DOHH2 (cell line): ENCODE measurements at regions not wholly inside any gene's neighbourhood (a gene's known extent, or its start where the extent isn't known, plus 50 kb on each side); places are given as distances from the start of the nearest gene placed in this dataset.

ENCODE experiments used
- CTCF ChIP-seq: fragments of 200-600 bp; sonication (generic); IDR thresholded peaks from one replicate; pipeline ENCODE4 v1.5.1; 2014; ENCODE audit warnings: antibody characterized with exemption, mild to moderate bottlenecking, low read depth, low read length; ENCODE audit not compliant: poor library complexity, severe bottlenecking
- EZH2phosphoT487 ChIP-seq: fragments of 200-600 bp; sonication (generic); IDR thresholded peaks from 2 replicates; pipeline ENCODE4 v1.6.1; 2017; ENCODE audit warnings: borderline replicate concordance, mild to moderate bottlenecking, antibody characterized with exemption, low read length, moderate library complexity, mixed read lengths

- TF ChIP-seq CTCF: no peak
- no peak for TF ChIP-seq EZH2phosphoT487
Observed at GRCh38 chr1:112272101-112272772, 123.8 kb upstream of the CTTNBP2NL start.
